A549 (cell line): ENCODE measurements at regions not wholly inside any gene's neighbourhood (a gene's known extent, or its start where the extent isn't known, plus 50 kb on each side); places are given as distances from the start of the nearest gene placed in this dataset.

Experiments
- ATAC-seq, 2 experiments: fragments of 200-7000 bp in 1 of 2; fragments of >200 bp in 1 of 2; cut with Nextera tagmentation in 1 of 2; cut with Tn5 transposase in 1 of 2; 3 replicates each; pipeline versions ENCODE4 v1.8.0 to v1.9.1; 2018 to 2020; ENCODE audit warnings: mild to moderate bottlenecking in 1 of 2, moderate library complexity in 1 of 2
- CTCF ChIA-PET: fragments of 300-600 bp; sonication (Branson Sonifier 250); formaldehyde crosslinking; extraction: SDS; loops from one replicate; lab custom pipeline; 2021; ENCODE audit warnings: antibody characterized with exemption, inconsistent platforms; lab: Yijun Ruan, JAX
- POLR2A ChIA-PET: fragments of 350-600 bp; formaldehyde crosslinking; extraction: SDS; loops from one replicate; lab custom pipeline; 2021; ENCODE audit warnings: antibody characterized with exemption, inconsistent platforms; lab: Yijun Ruan, JAX
- DNase-seq, 2 experiments: peaks; one replicate each; pipeline versions ENCODE4 v3.0.0 to v3.0.0-alpha.2; 2011 to 2016; ENCODE audit warnings: low read depth in 1 of 2, low spot score in 1 of 2
- FAIRE-seq: peaks from 2 replicates; lab custom pipeline; 2011; peaks lifted over from hg19 to GRCh38; lab: Jason Lieb, UNC
- H3K27ac ChIP-seq, 2 experiments: fragments of >200 bp; sonication (Bioruptor Twin); formaldehyde crosslinking; 3 replicates each; pipeline ENCODE4 v1.5.1; 2016 to 2017
- H3K4me1 ChIP-seq: fragments of >200 bp; sonication (Bioruptor Twin); formaldehyde crosslinking; 3 replicates; pipeline ENCODE4 v1.6.1; 2016
- H3K4me2 ChIP-seq: fragments of >200 bp; sonication (Bioruptor Twin); formaldehyde crosslinking; 3 replicates; pipeline ENCODE4 v1.6.1; 2016
- H3K4me3 ChIP-seq: fragments of >200 bp; sonication (Bioruptor Twin); formaldehyde crosslinking; 3 replicates; pipeline ENCODE4 v1.5.1; 2016
- H3K9me3 ChIP-seq: fragments of >200 bp; sonication (Bioruptor Twin); formaldehyde crosslinking; 3 replicates; pipeline ENCODE4 v1.6.1; 2016
- BHLHE40 ChIP-seq: IDR thresholded peaks from 2 replicates; pipeline ENCODE4 v1.6.1; 2012; ENCODE audit warnings: low read depth, low read length, inconsistent platforms
- CBX2 ChIP-seq: fragments of 200-600 bp; sonication (generic); IDR thresholded peaks from 2 replicates; pipeline ENCODE4 v1.6.1; 2016; ENCODE audit warnings: low read depth, mild to moderate bottlenecking, borderline replicate concordance
- CEBPB ChIP-seq, 2 experiments: fragments of >200 bp in 1 of 2; sonication (Bioruptor Twin) in 1 of 2; formaldehyde crosslinking in 1 of 2; IDR thresholded peaks; 2 replicates each; pipeline ENCODE4 v1.6.1; 2012 to 2016
- FOSB ChIP-seq: fragments of 250-450 bp; sonication (Bioruptor Pico); IDR thresholded peaks from 2 replicates; pipeline ENCODE4 v1.5.0; 2020; ENCODE audit warnings: mild to moderate bottlenecking, moderate library complexity
- FOSL2 ChIP-seq, 2 experiments: fragments of 450-650 bp in 1 of 2; fragments of >200 bp in 1 of 2; sonication (Bioruptor Twin) in 1 of 2; formaldehyde crosslinking; IDR thresholded peaks; 2 replicates each; pipeline versions ENCODE4 v1.5.0 to v1.6.1; 2016 to 2020; ENCODE audit warnings: mild to moderate bottlenecking in 1 of 2, moderate library complexity in 1 of 2
- FOXS1 ChIP-seq: fragments of 250-450 bp; sonication (Bioruptor Pico); IDR thresholded peaks from 2 replicates; pipeline ENCODE4 v1.5.0; 2020; ENCODE audit warnings: mild to moderate bottlenecking, moderate library complexity
- HDAC2 ChIP-seq: fragments of 200-600 bp; sonication (generic); IDR thresholded peaks from 2 replicates; pipeline ENCODE4 v1.6.1; 2016
- HOXA7 ChIP-seq: fragments of 250-450 bp; sonication (Bioruptor Pico); IDR thresholded peaks from 2 replicates; pipeline ENCODE4 v1.5.0; 2020; ENCODE audit warnings: mild to moderate bottlenecking, moderate library complexity
- JUNB ChIP-seq: fragments of >200 bp; sonication (Bioruptor Twin); formaldehyde crosslinking; IDR thresholded peaks from 2 replicates; pipeline ENCODE4 v1.6.1; 2016
- MAFK ChIP-seq: fragments of 450-650 bp; IDR thresholded peaks from 2 replicates; pipeline ENCODE4 v1.6.1; 2014; ENCODE audit not compliant: partially characterized antibody
- MAZ ChIP-seq: fragments of 150-350 bp; IDR thresholded peaks from 2 replicates; pipeline ENCODE4 v1.6.1; 2014; ENCODE audit warnings: antibody characterized with exemption, low read depth, low read length, borderline replicate concordance
- NR3C1 ChIP-seq: fragments of >200 bp; sonication (Bioruptor Twin); formaldehyde crosslinking; IDR thresholded peaks from 3 replicates; pipeline ENCODE4 v1.6.1; 2017
- PHF8 ChIP-seq: fragments of 200-600 bp; sonication (generic); IDR thresholded peaks from 2 replicates; pipeline ENCODE4 v1.6.1; 2016; ENCODE audit warnings: low read depth, mild to moderate bottlenecking, antibody characterized with exemption, moderate library complexity, borderline replicate concordance
- POLR2A ChIP-seq: IDR thresholded peaks from 2 replicates; pipeline ENCODE4 v1.6.1; 2012; ENCODE audit warnings: mild to moderate bottlenecking, low read length
- RAD21 ChIP-seq, 2 experiments: fragments of >200 bp in 1 of 2; sonication (Bioruptor Twin) in 1 of 2; formaldehyde crosslinking in 1 of 2; IDR thresholded peaks in 1 of 2; conservative IDR thresholded peaks in 1 of 2; 2 replicates in 1 of 2; 3 replicates in 1 of 2; pipeline ENCODE4 v1.6.1; 2012 to 2018; ENCODE audit warnings: inconsistent platforms in 1 of 2
- RFX5 ChIP-seq: fragments of 450-650 bp; IDR thresholded peaks from 2 replicates; pipeline ENCODE4 v1.7.1; 2014; ENCODE audit warnings: antibody characterized with exemption, mild to moderate bottlenecking, moderate library complexity
- RNF2 ChIP-seq: fragments of 200-600 bp; sonication (generic); IDR thresholded peaks from 2 replicates; pipeline ENCODE4 v1.6.1; 2016; ENCODE audit warnings: low read depth, mild to moderate bottlenecking, antibody characterized with exemption, moderate library complexity, borderline replicate concordance
- SREBF2 ChIP-seq: fragments of 450-650 bp; IDR thresholded peaks from 2 replicates; pipeline ENCODE4 v1.6.1; 2014; ENCODE audit warnings: mild to moderate bottlenecking, moderate library complexity
- TP53 ChIP-seq: fragments of 250-450 bp; sonication (Bioruptor Pico); IDR thresholded peaks from 2 replicates; pipeline ENCODE4 v1.5.0; 2021; ENCODE audit warnings: mild to moderate bottlenecking, moderate library complexity
- ZC3H11A ChIP-seq: fragments of 450-650 bp; IDR thresholded peaks from 2 replicates; pipeline ENCODE4 v1.6.1; 2014; ENCODE audit warnings: antibody characterized with exemption, mild to moderate bottlenecking
- ZSCAN20 ChIP-seq: fragments of 250-450 bp; sonication (Bioruptor Pico); IDR thresholded peaks from 2 replicates; pipeline ENCODE4 v1.8.0; 2022; ENCODE audit warnings: mild to moderate bottlenecking, moderate library complexity
- WGBS: methylation state at CpG from one replicate; pipeline ENCODE4 v1.1.6; 2017; ENCODE audit errors: missing lambda C conversion rate; 5-methylcytosine and 5-hydroxymethylcytosine counted together
- TF ChIP-seq, protein P1 (sequence below): fragments of 200-600 bp; sonication (generic); IDR thresholded peaks from 2 replicates; pipeline ENCODE4 v1.6.1; 2016; ENCODE audit warnings: antibody characterized with exemption, mild to moderate bottlenecking, moderate library complexity
- TF ChIP-seq, protein P2 (sequence below): IDR thresholded peaks from 2 replicates; pipeline ENCODE4 v1.6.1; 2012
- TF ChIP-seq, protein P3 (sequence below): fragments of >200 bp; sonication (Bioruptor Twin); formaldehyde crosslinking; IDR thresholded peaks from 2 replicates; pipeline ENCODE4 v1.6.1; 2016
- TF ChIP-seq, protein P4 (sequence below): fragments of 150-350 bp; IDR thresholded peaks from 2 replicates; pipeline ENCODE4 v1.6.1; 2014; ENCODE audit warnings: low read depth, mild to moderate bottlenecking, low read length
- TF ChIP-seq, protein P5 (sequence below): fragments of >200 bp; sonication (Bioruptor Twin); formaldehyde crosslinking; IDR thresholded peaks from 3 replicates; pipeline ENCODE4 v1.6.1; 2016
- TF ChIP-seq, protein P6 (sequence below): fragments of 450-650 bp; IDR thresholded peaks from 2 replicates; pipeline ENCODE4 v1.6.1; 2014; ENCODE audit warnings: antibody characterized with exemption
- TF ChIP-seq, protein P7 (sequence below): IDR thresholded peaks from 2 replicates; pipeline ENCODE4 v1.6.1; 2012

DNA sequence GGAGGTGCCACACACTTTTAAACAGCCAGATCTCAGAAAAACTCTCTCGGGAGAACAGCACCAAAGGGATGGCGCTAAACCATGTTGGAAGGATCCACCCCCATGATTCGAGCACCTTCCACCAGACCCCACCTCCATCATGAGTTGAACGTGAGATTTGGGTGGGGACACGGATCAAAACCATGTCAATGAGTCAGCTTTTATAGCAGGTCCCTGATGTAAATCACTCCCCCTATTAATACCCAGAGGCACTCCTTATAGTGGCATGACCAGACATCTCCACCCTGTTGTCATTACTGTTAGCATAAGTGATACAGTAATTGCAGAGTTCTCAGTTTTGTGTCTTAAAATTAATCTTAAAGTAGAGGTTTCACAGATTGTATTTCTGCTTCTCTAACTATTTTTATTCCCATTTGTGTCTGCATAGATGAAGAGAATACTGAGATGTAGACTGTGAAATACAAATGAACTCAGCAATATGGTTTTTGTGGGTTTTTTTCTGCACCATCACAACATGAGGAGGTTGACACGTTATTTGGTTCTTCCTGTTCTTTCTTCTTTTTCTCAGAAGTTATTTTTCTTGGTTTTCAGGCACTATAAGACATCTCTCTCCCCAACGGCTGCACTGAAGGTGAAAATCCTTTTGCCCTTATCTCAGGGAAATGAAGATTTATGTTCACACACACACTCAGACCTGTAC is 218.2 kb downstream of the ARL4C start:
- ATAC-seq = no peak
- ChIA-PET CTCF (interaction anchor here (1.0 kb wide), 1 partner anchor 10 kb away, joined by 3 read pairs; no protein-coding TSS in a partner anchor), POLR2A (no interaction called here)
- peak overlapping the region in 1 of 2 experiments; percentile 27; a peak in 2 of 6 replicates for H3K27ac ChIP-seq
- 89% methylated on average over 7 of the region's 7 CpGs for WGBS
- H3K4me1 ChIP-seq = no peaks in the 10 kb centered on the region
- H3K9me3 ChIP-seq = 0 out of 3 replicates have a peak, but pooled peaks cover 4% of the 10 kb centered on the region
- H3K4me2 ChIP-seq = no peak overlapping the region
- DNase-seq = no peak
- FAIRE-seq = no peak
- TF ChIP-seq, protein P1, sequence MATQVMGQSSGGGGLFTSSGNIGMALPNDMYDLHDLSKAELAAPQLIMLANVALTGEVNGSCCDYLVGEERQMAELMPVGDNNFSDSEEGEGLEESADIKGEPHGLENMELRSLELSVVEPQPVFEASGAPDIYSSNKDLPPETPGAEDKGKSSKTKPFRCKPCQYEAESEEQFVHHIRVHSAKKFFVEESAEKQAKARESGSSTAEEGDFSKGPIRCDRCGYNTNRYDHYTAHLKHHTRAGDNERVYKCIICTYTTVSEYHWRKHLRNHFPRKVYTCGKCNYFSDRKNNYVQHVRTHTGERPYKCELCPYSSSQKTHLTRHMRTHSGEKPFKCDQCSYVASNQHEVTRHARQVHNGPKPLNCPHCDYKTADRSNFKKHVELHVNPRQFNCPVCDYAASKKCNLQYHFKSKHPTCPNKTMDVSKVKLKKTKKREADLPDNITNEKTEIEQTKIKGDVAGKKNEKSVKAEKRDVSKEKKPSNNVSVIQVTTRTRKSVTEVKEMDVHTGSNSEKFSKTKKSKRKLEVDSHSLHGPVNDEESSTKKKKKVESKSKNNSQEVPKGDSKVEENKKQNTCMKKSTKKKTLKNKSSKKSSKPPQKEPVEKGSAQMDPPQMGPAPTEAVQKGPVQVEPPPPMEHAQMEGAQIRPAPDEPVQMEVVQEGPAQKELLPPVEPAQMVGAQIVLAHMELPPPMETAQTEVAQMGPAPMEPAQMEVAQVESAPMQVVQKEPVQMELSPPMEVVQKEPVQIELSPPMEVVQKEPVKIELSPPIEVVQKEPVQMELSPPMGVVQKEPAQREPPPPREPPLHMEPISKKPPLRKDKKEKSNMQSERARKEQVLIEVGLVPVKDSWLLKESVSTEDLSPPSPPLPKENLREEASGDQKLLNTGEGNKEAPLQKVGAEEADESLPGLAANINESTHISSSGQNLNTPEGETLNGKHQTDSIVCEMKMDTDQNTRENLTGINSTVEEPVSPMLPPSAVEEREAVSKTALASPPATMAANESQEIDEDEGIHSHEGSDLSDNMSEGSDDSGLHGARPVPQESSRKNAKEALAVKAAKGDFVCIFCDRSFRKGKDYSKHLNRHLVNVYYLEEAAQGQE = no peak
- no peak for TF ChIP-seq MAFK
- TF ChIP-seq, protein P2, sequence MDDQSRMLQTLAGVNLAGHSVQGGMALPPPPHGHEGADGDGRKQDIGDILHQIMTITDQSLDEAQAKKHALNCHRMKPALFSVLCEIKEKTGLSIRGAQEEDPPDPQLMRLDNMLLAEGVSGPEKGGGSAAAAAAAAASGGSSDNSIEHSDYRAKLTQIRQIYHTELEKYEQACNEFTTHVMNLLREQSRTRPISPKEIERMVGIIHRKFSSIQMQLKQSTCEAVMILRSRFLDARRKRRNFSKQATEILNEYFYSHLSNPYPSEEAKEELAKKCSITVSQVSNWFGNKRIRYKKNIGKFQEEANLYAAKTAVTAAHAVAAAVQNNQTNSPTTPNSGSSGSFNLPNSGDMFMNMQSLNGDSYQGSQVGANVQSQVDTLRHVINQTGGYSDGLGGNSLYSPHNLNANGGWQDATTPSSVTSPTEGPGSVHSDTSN = no peak
- TF ChIP-seq CBX2 = no peak
- TF ChIP-seq, protein P3, sequence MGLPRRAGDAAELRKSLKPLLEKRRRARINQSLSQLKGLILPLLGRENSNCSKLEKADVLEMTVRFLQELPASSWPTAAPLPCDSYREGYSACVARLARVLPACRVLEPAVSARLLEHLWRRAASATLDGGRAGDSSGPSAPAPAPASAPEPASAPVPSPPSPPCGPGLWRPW = no peak
- TF ChIP-seq MAZ = no peak
- TF ChIP-seq PHF8 = no peak
- TF ChIP-seq RNF2 = no peak
- no peak for TF ChIP-seq JUNB
- no peak for TF ChIP-seq BHLHE40
- TF ChIP-seq, protein P4, sequence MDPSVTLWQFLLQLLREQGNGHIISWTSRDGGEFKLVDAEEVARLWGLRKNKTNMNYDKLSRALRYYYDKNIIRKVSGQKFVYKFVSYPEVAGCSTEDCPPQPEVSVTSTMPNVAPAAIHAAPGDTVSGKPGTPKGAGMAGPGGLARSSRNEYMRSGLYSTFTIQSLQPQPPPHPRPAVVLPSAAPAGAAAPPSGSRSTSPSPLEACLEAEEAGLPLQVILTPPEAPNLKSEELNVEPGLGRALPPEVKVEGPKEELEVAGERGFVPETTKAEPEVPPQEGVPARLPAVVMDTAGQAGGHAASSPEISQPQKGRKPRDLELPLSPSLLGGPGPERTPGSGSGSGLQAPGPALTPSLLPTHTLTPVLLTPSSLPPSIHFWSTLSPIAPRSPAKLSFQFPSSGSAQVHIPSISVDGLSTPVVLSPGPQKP = no peak
- TF ChIP-seq FOSB (CRISPR knock-in tag) = no peak
- TF ChIP-seq ZSCAN20 (CRISPR knock-in tag) = no peak
- TF ChIP-seq HOXA7 (CRISPR knock-in tag) = no peak
- TF ChIP-seq TP53 (CRISPR knock-in tag) = no peak
- TF ChIP-seq, protein P5, sequence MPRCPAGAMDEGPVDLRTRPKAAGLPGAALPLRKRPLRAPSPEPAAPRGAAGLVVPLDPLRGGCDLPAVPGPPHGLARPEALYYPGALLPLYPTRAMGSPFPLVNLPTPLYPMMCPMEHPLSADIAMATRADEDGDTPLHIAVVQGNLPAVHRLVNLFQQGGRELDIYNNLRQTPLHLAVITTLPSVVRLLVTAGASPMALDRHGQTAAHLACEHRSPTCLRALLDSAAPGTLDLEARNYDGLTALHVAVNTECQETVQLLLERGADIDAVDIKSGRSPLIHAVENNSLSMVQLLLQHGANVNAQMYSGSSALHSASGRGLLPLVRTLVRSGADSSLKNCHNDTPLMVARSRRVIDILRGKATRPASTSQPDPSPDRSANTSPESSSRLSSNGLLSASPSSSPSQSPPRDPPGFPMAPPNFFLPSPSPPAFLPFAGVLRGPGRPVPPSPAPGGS = no peak
- TF ChIP-seq NR3C1 = no peak
- no peak for TF ChIP-seq RAD21 (conservative IDR thresholded peaks at IDR 0.05 in 1 of 2, IDR thresholded peaks at IDR 0.05 in 1 of 2)
- no peak overlapping the region for H3K4me3 ChIP-seq

DNA sequence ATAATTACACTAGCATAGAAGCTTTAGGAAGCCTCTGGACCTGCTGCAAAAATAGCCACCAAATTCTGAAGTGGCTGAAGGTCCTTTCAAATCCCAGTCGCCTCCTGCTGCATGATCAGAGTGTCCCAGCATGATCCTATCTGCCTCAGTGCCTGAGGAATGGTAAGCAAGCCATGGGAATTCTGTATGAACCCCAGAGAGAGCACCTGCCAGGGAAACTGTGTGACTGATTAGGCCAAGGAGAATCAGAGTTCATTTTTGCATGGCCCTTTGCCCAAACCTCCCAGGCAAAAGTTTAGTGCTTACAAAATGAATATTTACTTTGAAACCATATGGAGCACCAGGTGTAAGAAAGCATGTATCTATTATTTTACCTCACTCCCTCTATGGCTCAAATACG is 221.4 kb downstream of the ARL4C start:
- no peak overlapping the region for H3K4me3 ChIP-seq
- TF ChIP-seq RFX5 = no peak
- no peak for TF ChIP-seq CEBPB (IDR thresholded peaks at IDR 0.05)
- TF ChIP-seq FOXS1 (CRISPR knock-in tag) = no peak
- TF ChIP-seq HDAC2 = no peak
- TF ChIP-seq ZC3H11A = no peak
- no peak for TF ChIP-seq POLR2A
- TF ChIP-seq, protein P6, sequence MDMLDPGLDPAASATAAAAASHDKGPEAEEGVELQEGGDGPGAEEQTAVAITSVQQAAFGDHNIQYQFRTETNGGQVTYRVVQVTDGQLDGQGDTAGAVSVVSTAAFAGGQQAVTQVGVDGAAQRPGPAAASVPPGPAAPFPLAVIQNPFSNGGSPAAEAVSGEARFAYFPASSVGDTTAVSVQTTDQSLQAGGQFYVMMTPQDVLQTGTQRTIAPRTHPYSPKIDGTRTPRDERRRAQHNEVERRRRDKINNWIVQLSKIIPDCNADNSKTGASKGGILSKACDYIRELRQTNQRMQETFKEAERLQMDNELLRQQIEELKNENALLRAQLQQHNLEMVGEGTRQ = no peak
- no peak for TF ChIP-seq FOSL2 (IDR thresholded peaks at IDR 0.05)
- TF ChIP-seq FOSL2 (CRISPR knock-in tag; IDR thresholded peaks at IDR 0.05) = no peak
- TF ChIP-seq, protein P7, sequence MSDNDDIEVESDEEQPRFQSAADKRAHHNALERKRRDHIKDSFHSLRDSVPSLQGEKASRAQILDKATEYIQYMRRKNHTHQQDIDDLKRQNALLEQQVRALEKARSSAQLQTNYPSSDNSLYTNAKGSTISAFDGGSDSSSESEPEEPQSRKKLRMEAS = no peak
- no peak for TF ChIP-seq SREBF2
- no peak for TF ChIP-seq JUNB
- ATAC-seq (no peak), DNase-seq (no peak), FAIRE-seq (no peak)
- no peaks in the 10 kb centered on the region for H3K4me1 ChIP-seq
- H3K4me2 ChIP-seq = no peak overlapping the region
- POLR2A ChIA-PET = no interaction called here
- H3K9me3 ChIP-seq = 0 out of 3 replicates have a peak, but pooled peaks cover 4% of the 10 kb centered on the region
- WGBS = 84% methylated on average over 2 of the region's 2 CpGs
- CTCF ChIA-PET = interaction anchor here (1.7 kb wide), 1 partner anchor 28 kb away, joined by 3 read pairs; no protein-coding TSS in a partner anchor
- H3K27ac ChIP-seq = peak overlapping the region in 1 of 2 experiments; percentile 36; a peak in 2 of 6 replicates
